SK-N-SH (cell line): ENCODE measurements at regions not wholly inside any gene's neighbourhood (a gene's known extent, or its start where the extent isn't known, plus 50 kb on each side); places are given as distances from the start of the nearest gene placed in this dataset.

Experiments
- CTCF ChIP-seq: fragments of 200-600 bp; sonication (generic); IDR thresholded peaks from 2 replicates; pipeline ENCODE4 v1.6.1; 2017; ENCODE audit warnings: antibody characterized with exemption, mild to moderate bottlenecking, moderate library complexity
- ZBTB33 ChIP-seq: IDR thresholded peaks from 2 replicates; pipeline ENCODE4 v1.4.0; 2012; ENCODE audit warnings: low read depth, borderline replicate concordance

- TF ChIP-seq ZBTB33 (no peak), CTCF (no peak)
These were observed 1149.7 kb downstream of the STPG2 start for GRCh38 chr4:96993560-96993959.
